H1 (cell line): ENCODE measurements at regions not wholly inside any gene's neighbourhood (a gene's known extent, or its start where the extent isn't known, plus 50 kb on each side); places are given as distances from the start of the nearest gene placed in this dataset.

ENCODE experiments used
- CTCF ChIA-PET: fragments of 300-600 bp; sonication (Branson Sonifier 250); formaldehyde crosslinking; loops from one replicate; lab custom pipeline; 2021; ENCODE audit not compliant: partially characterized antibody; lab: Charles Lee
- POLR2A ChIA-PET: fragments of 300-600 bp; sonication (Branson Sonifier 250); formaldehyde crosslinking; loops from one replicate; lab custom pipeline; 2021; ENCODE audit warnings: inconsistent platforms; ENCODE audit not compliant: partially characterized antibody; lab: Charles Lee
- DNase-seq, 2 experiments: peaks; one replicate each; pipeline versions ENCODE4 v3.0.0 to v3.0.0-alpha.2; 2010 to 2022; ENCODE audit warnings: low spot score in 2 of 2, low read depth in 1 of 2, mixed read lengths in 1 of 2
- FAIRE-seq: peaks from 2 replicates; lab custom pipeline; 2011; peaks lifted over from hg19 to GRCh38; lab: Jason Lieb, UNC
- H2AFZ ChIP-seq: 2 replicates; pipeline ENCODE4 v1.8.1; 2012; ENCODE audit warnings: low read length, inconsistent platforms
- H2AK5ac ChIP-seq: 2 replicates; pipeline ENCODE4 v1.6.1; 2013; ENCODE audit warnings: low read depth, low read length
- H2BK120ac ChIP-seq: replicated peaks from 2 replicates; pipeline ENCODE3; 2013; ENCODE audit warnings: low read depth, low read length, inconsistent platforms
- H2BK12ac ChIP-seq: 2 replicates; pipeline ENCODE4 v1.6.1; 2013; ENCODE audit warnings: low read depth, low read length
- H2BK15ac ChIP-seq: 2 replicates; pipeline ENCODE4 v1.6.1; 2013; ENCODE audit warnings: low read length
- H2BK20ac ChIP-seq: 2 replicates; pipeline ENCODE4 v1.6.1; 2013; ENCODE audit warnings: low read length
- H2BK5ac ChIP-seq: 2 replicates; pipeline ENCODE4 v1.6.1; 2013; ENCODE audit warnings: low read depth, low read length
- H3K14ac ChIP-seq: 2 replicates; pipeline ENCODE4 v1.6.1; 2013; ENCODE audit warnings: inconsistent platforms; ENCODE audit not compliant: insufficient read length
- H3K18ac ChIP-seq: 2 replicates; pipeline ENCODE4 v1.6.1; 2013; ENCODE audit warnings: low read length; ENCODE audit errors: extremely low read depth
- H3K23ac ChIP-seq: 2 replicates; pipeline ENCODE4 v1.6.1; 2013; ENCODE audit warnings: inconsistent platforms; ENCODE audit not compliant: insufficient read length
- H3K23me2 ChIP-seq: 2 replicates; pipeline ENCODE4 v1.6.1; 2013; ENCODE audit warnings: low read depth, low read length
- H3K27ac ChIP-seq: 2 replicates; pipeline ENCODE4 v1.6.1; 2011; ENCODE audit warnings: low read depth, low read length, inconsistent platforms
- H3K27me3 ChIP-seq, 4 experiments: replicated peaks in 1 of 4; 1 replicate in 1 of 4; 2 replicates in 3 of 4; pipeline versions ENCODE4 v1.6.1 to v1.8.1; 2011 to 2013; ENCODE audit warnings: low read length in 3 of 4, mild to moderate bottlenecking in 3 of 4, inconsistent platforms in 2 of 4, mixed read lengths in 2 of 4, moderate library complexity in 1 of 4; ENCODE audit not compliant: control insufficient read depth in 3 of 4, insufficient read depth in 3 of 4; ENCODE audit errors: extremely low read depth in 1 of 4
- H3K36me3 ChIP-seq, 4 experiments: 2 replicates each; pipeline versions ENCODE4 v1.6.1 to v1.8.1; 2011 to 2013; ENCODE audit warnings: mild to moderate bottlenecking in 4 of 4, low read length in 3 of 4, moderate library complexity in 2 of 4, control low read depth in 1 of 4, inconsistent platforms in 1 of 4; ENCODE audit not compliant: insufficient read depth in 4 of 4, control insufficient read depth in 2 of 4
- H3K4ac ChIP-seq: replicated peaks from 2 replicates; pipeline ENCODE3; 2013; ENCODE audit warnings: low read length, low read depth, mixed read lengths, inconsistent platforms; ENCODE audit not compliant: insufficient read length
- H3K4me1 ChIP-seq, 4 experiments: replicated peaks in 1 of 4; 1 replicate in 1 of 4; 2 replicates in 3 of 4; pipeline versions ENCODE4 v1.6.1 to v1.8.1; 2011 to 2013; ENCODE audit warnings: low read length in 3 of 4, inconsistent platforms in 2 of 4, mixed read lengths in 1 of 4; ENCODE audit not compliant: insufficient read depth in 4 of 4, control insufficient read depth in 3 of 4
- H3K4me2 ChIP-seq, 2 experiments: 2 replicates each; pipeline versions ENCODE4 v1.6.1 to v1.8.1; 2011 to 2013; ENCODE audit warnings: low read depth in 2 of 2, low read length in 2 of 2, control low read depth in 1 of 2, inconsistent platforms in 1 of 2, mild to moderate bottlenecking in 1 of 2; ENCODE audit not compliant: insufficient read depth in 1 of 2
- H3K4me3 ChIP-seq, 4 experiments: fragments of 200-600, 300-600 bp in 1 of 4; sonication (generic), shearing (Covaris generic), sonication (Bioruptor Twin) in 1 of 4; 2 replicates each; pipeline versions ENCODE4 v1.5.1 to v1.8.1; 2011 to 2016; ENCODE audit warnings: low read length in 4 of 4, low read depth in 3 of 4, control low read depth in 2 of 4, inconsistent platforms in 2 of 4, mild to moderate bottlenecking in 2 of 4, mixed read lengths in 1 of 4, moderate library complexity in 1 of 4; ENCODE audit not compliant: insufficient read depth in 2 of 4; ENCODE audit errors: extremely low read depth in 1 of 4
- H3K56ac ChIP-seq: replicated peaks from 2 replicates; pipeline ENCODE3; 2013; ENCODE audit warnings: low read depth, mild to moderate bottlenecking, mixed read lengths, low read length, inconsistent platforms; ENCODE audit not compliant: insufficient read length
- H3K79me1 ChIP-seq: 2 replicates; pipeline ENCODE4 v1.6.1; 2013; ENCODE audit warnings: low read depth, low read length, control low read depth
- H3K79me2 ChIP-seq, 2 experiments: 2 replicates each; pipeline versions ENCODE4 v1.6.1 to v1.8.1; 2012 to 2013; ENCODE audit warnings: low read length in 2 of 2, mild to moderate bottlenecking in 2 of 2, inconsistent platforms in 1 of 2; ENCODE audit not compliant: insufficient read depth in 2 of 2, control insufficient read depth in 1 of 2
- H3K9ac ChIP-seq, 4 experiments: replicated peaks in 1 of 4; 1 replicate in 1 of 4; 2 replicates in 3 of 4; pipeline versions ENCODE4 v1.6.1 to v1.8.1; 2011 to 2013; ENCODE audit warnings: low read depth in 3 of 4, low read length in 3 of 4, control low read depth in 2 of 4, mild to moderate bottlenecking in 2 of 4, moderate library complexity in 2 of 4, inconsistent platforms in 1 of 4; ENCODE audit errors: extremely low read depth in 1 of 4
- H3K9me3 ChIP-seq, 2 experiments: 2 replicates each; pipeline versions ENCODE4 v1.6.1 to v1.8.1; 2012 to 2013; ENCODE audit warnings: mild to moderate bottlenecking in 2 of 2, moderate library complexity in 2 of 2, control low read depth in 1 of 2, inconsistent platforms in 1 of 2, low read depth in 1 of 2, low read length in 1 of 2, mixed read lengths in 1 of 2; ENCODE audit not compliant: insufficient read depth in 2 of 2
- H4K20me1 ChIP-seq, 2 experiments: replicated peaks in 1 of 2; 2 replicates each; pipeline versions ENCODE3 to v1.8.1; 2011 to 2013; ENCODE audit warnings: inconsistent platforms in 2 of 2, low read length in 2 of 2, mild to moderate bottlenecking in 1 of 2; ENCODE audit not compliant: insufficient read depth in 2 of 2, control insufficient read depth in 1 of 2
- H4K5ac ChIP-seq: 2 replicates; pipeline ENCODE4 v1.6.1; 2013; ENCODE audit warnings: low read length, low read depth, mixed read lengths, inconsistent platforms; ENCODE audit not compliant: insufficient read length
- H4K8ac ChIP-seq: 2 replicates; pipeline ENCODE4 v1.8.0; 2013; ENCODE audit warnings: mild to moderate bottlenecking, moderate library complexity, low read length, inconsistent platforms; ENCODE audit not compliant: insufficient read depth; ENCODE audit errors: extremely low read depth
- H4K91ac ChIP-seq: replicated peaks from 2 replicates; pipeline ENCODE3; 2013; ENCODE audit warnings: low read length, mixed read lengths, inconsistent platforms; ENCODE audit not compliant: insufficient read length
- BRCA1 ChIP-seq: IDR thresholded peaks from 2 replicates; pipeline ENCODE4 v1.6.1; 2012; ENCODE audit warnings: low read depth, low read length, improper control_type of control experiment
- EGR1 ChIP-seq: IDR thresholded peaks from 2 replicates; pipeline ENCODE4 v1.6.1; 2011; ENCODE audit warnings: low read depth, low read length, borderline replicate concordance
- WGBS, 2 experiments: shearing (Covaris generic) in 1 of 2; methylation state at CpG; one replicate each; pipeline versions ENCODE4 v1.1.6 to v1.1.7; 2013 to 2015; ENCODE audit warnings: low lambda C conversion rate in 2 of 2, mixed read lengths in 2 of 2, inconsistent platforms in 1 of 2, low coverage in 1 of 2, missing lambda C conversion rate in 1 of 2; ENCODE audit not compliant: insufficient replicate concordance in 2 of 2, insufficient coverage in 1 of 2, insufficient read length in 1 of 2; ENCODE audit errors: extremely low coverage in 1 of 2, missing lambda C conversion rate in 1 of 2; 5-methylcytosine and 5-hydroxymethylcytosine counted together

DNA sequence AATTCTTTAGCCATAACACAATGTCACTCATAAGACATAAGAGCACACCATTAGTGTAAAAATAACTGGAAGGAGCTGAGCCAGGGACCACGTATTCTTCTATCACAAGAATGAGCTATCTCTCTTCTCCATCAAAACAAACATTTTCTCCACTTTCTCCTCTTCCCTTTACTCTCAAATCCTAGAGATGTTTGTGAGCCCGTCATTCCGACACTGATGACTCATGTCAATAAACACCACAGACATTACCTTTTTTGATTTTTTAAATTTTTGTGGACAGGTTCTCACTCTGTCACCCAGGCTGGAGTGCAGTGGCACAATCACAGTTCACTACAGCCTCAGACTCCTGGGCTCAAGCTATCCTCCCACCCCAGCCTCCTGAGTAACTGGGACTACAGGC is 86.6 kb downstream of the MEX3B start:
- Histone ChIP-seq H3K9ac (no peak overlapping the region), H3K56ac (no peak overlapping the region), H2AFZ (no peak overlapping the region), H3K4me2 (no peak overlapping the region), H4K20me1 (no peaks in the 10 kb centered on the region), H3K4me1 (no peaks in the 10 kb centered on the region), H3K23ac (no peak overlapping the region), H3K36me3 (no peaks in the 10 kb centered on the region), H3K4ac (no peak overlapping the region), H2AK5ac (no peak overlapping the region), H3K79me1 (no peaks in the 10 kb centered on the region), H2BK15ac (no peak overlapping the region), H3K14ac (no peak overlapping the region), H4K91ac (no peak overlapping the region), H2BK20ac (no peak overlapping the region), H3K9me3 (no peaks in the 10 kb centered on the region), H4K8ac (no peak overlapping the region), H2BK5ac (no peak overlapping the region), H3K27me3 (no peaks in the 10 kb centered on the region), H3K18ac (no peak overlapping the region)
- FAIRE-seq (no peak), DNase-seq (no peak)
- WGBS, 2 experiments: 94% methylated on average over 3 of the region's 3 CpGs; no CpG with 5 or more reads in 1 of the 2 experiments
- TF ChIP-seq BRCA1 (no peak), EGR1 (no peak)
- TF ChIP-seq, all 59 proteins: peak for 0
- Histone ChIP-seq H3K23me2 (no peaks in the 10 kb centered on the region), H3K79me2 (no peaks in the 10 kb centered on the region), H2BK120ac (no peak overlapping the region), H4K5ac (no peak overlapping the region), H2BK12ac (no peak overlapping the region), H3K27ac (no peak overlapping the region), H3K4me3 (no peak overlapping the region)
- ChIA-PET CTCF (interaction anchor here (0.7 to 1.5 kb wide), 3 partner anchors 9 to 479 kb away, joined by 3 to 4 read pairs (median 4); no protein-coding TSS in a partner anchor), POLR2A (no interaction called here)
